Prostate gland (tissue), 2 donors: ENCODE measurements at regions not wholly inside any gene's neighbourhood (a gene's known extent, or its start where the extent isn't known, plus 50 kb on each side); places are given as distances from the start of the nearest gene placed in this dataset.
A peak's percentile ranks its signal among the peaks of the same experiment; 100 is the strongest.

Source experiments
- DNase-seq: peaks from one replicate; pipeline ENCODE4 v3.0.0-alpha.2; 2019; ENCODE audit warnings: low spot score
- H3K27ac ChIP-seq, 2 donors: fragments of 200-600 bp; sonication (generic); 2 replicates each; pipeline ENCODE4 v1.5.1; 2017 to 2019
- H3K27me3 ChIP-seq: fragments of 200-600 bp; sonication (generic); replicated peaks from 2 replicates; pipeline ENCODE4 v1.5.1; 2019; ENCODE audit not compliant: insufficient read depth
- H3K36me3 ChIP-seq, 2 donors: fragments of 200-600 bp; sonication (generic); 1 replicate in 1 of 2; 2 replicates in 1 of 2; pipeline versions ENCODE4 v1.5.1 to v1.8.1; 2017 to 2019
- H3K4me1 ChIP-seq: fragments of 200-600 bp; sonication (generic); replicated peaks from 2 replicates; pipeline ENCODE4 v1.5.1; 2019
- H3K4me3 ChIP-seq, 2 donors: fragments of 200-600 bp; sonication (generic); 2 replicates each; pipeline ENCODE4 v1.5.1; 2017 to 2019
- H3K9me3 ChIP-seq: fragments of 200-600 bp; sonication (generic); 2 replicates; pipeline ENCODE4 v1.5.1; 2017
- CTCF ChIP-seq, 4 experiments: fragments of 200-600 bp in 2 of 4; fragments of 450-650 bp in 2 of 4; sonication (generic) in 2 of 4; IDR thresholded peaks; 1 replicate in 3 of 4; 2 replicates in 1 of 4; pipeline ENCODE4 v1.5.1; 2016 to 2019; ENCODE audit warnings: antibody characterized with exemption in 4 of 4, mild to moderate bottlenecking in 2 of 4, moderate library complexity in 2 of 4
- POLR2A ChIP-seq: fragments of 450-650 bp; IDR thresholded peaks from one replicate; pipeline ENCODE4 v1.6.1; 2016; ENCODE audit warnings: antibody characterized with exemption, mild to moderate bottlenecking
- POLR2AphosphoS5 ChIP-seq: sonication (generic); formaldehyde crosslinking; IDR thresholded peaks from one replicate; pipeline ENCODE4 v1.6.1; 2017; ENCODE audit warnings: antibody characterized with exemption
- WGBS: methylation state at CpG from one replicate; pipeline ENCODE4 v1.1.5; 2018; 5-methylcytosine and 5-hydroxymethylcytosine counted together
- intact Hi-C: fragments of 100-400 bp; cut with DNase I; formaldehyde crosslinking; loops from one replicate; pipeline ENCODE4 v1.14.2; 2022

GRCh38 chr10:4736183-4736582 lies 89.8 kb upstream of the AKR1E2 start:
- no peak overlapping the region for H3K27ac ChIP-seq
- no peaks in the 10 kb centered on the region for H3K4me1 ChIP-seq
- no peak overlapping the region for H3K4me3 ChIP-seq
- H3K9me3 ChIP-seq = no peaks in the 10 kb centered on the region
- no peak for TF ChIP-seq POLR2A
- peak; percentile 72 for TF ChIP-seq POLR2AphosphoS5
- TF ChIP-seq CTCF (IDR thresholded peaks at IDR 0.05) = no peak
- WGBS = 37% methylated on average over 7 of the region's 7 CpGs
- no peaks in the 10 kb centered on the region for H3K36me3 ChIP-seq
- no peaks in the 10 kb centered on the region for H3K27me3 ChIP-seq
- peak; percentile 35 for DNase-seq
- intact Hi-C loops = no loop called here

- Histone ChIP-seq H3K27me3 (no peaks in the 10 kb centered on the region), H3K4me1 (no peaks in the 10 kb centered on the region), H3K4me3 (no peak overlapping the region), H3K27ac (no peak overlapping the region), H3K36me3 (no peaks in the 10 kb centered on the region), H3K9me3 (no peaks in the 10 kb centered on the region)
- TF ChIP-seq CTCF (IDR thresholded peaks at IDR 0.05) (no peak), POLR2A (no peak), POLR2AphosphoS5 (no peak)
- 96% methylated on average over 3 of the region's 3 CpGs for WGBS
- intact Hi-C loops = no loop called here
- DNase-seq = no peak
Observed at GRCh38 chr10:4733843-4734224, 92.2 kb upstream of the AKR1E2 start.

- intact Hi-C loops = no loop called here
- Histone ChIP-seq H3K36me3 (no peaks in the 10 kb centered on the region), H3K9me3 (no peaks in the 10 kb centered on the region), H3K27me3 (no peaks in the 10 kb centered on the region), H3K4me1 (no peaks in the 10 kb centered on the region), H3K4me3 (no peak overlapping the region), H3K27ac (no peak overlapping the region)
- TF ChIP-seq POLR2AphosphoS5 (peak; percentile 59), POLR2A (no peak), CTCF (IDR thresholded peaks at IDR 0.05) (no peak)
- WGBS = 79% methylated on average over 7 of the region's 7 CpGs
- DNase-seq = peak; percentile 63
Observed at GRCh38 chr10:4733150-4733842, 92.7 kb upstream of the AKR1E2 start.

- intact Hi-C loops = no loop called here
- Histone ChIP-seq H3K27me3 (no peaks in the 10 kb centered on the region), H3K27ac (no peak overlapping the region), H3K4me3 (no peak overlapping the region), H3K36me3 (no peaks in the 10 kb centered on the region), H3K4me1 (no peaks in the 10 kb centered on the region), H3K9me3 (no peaks in the 10 kb centered on the region)
- no peak for DNase-seq
- TF ChIP-seq POLR2AphosphoS5 (no peak), CTCF (IDR thresholded peaks at IDR 0.05) (no peak), POLR2A (no peak)
- WGBS = 98% methylated on average over 3 of the region's 3 CpGs
Observed at GRCh38 chr10:4730998-4731397, 95.0 kb upstream of the AKR1E2 start.

GRCh38 chr10:4725917-4726606 lies 99.9 kb upstream of the AKR1E2 start:
- H3K27ac ChIP-seq = no peak overlapping the region
- DNase-seq = no peak
- no peaks in the 10 kb centered on the region for H3K4me1 ChIP-seq
- intact Hi-C loops = no loop called here
- TF ChIP-seq POLR2A (no peak), CTCF (IDR thresholded peaks at IDR 0.05) (no peak), POLR2AphosphoS5 (no peak)
- no peaks in the 10 kb centered on the region for H3K27me3 ChIP-seq
- H3K4me3 ChIP-seq = no peak overlapping the region
- no peaks in the 10 kb centered on the region for H3K9me3 ChIP-seq
- 56% methylated on average over 4 of the region's 4 CpGs for WGBS
- H3K36me3 ChIP-seq = no peaks in the 10 kb centered on the region
